ENCODE measurements at regions not wholly inside any gene's neighbourhood (a gene's known extent, or its start where the extent isn't known, plus 50 kb on each side); places are given as distances from the start of the nearest gene placed in this dataset.

- no peak for TF ChIP-seq CTCF (IDR thresholded peaks at IDR 0.05)
- no peak for TF ChIP-seq POLR2A (IDR thresholded peaks at IDR 0.05)
These were observed 165.3 kb downstream of the ARRDC3 start for GRCh38 chr5:91217859-91218258.
